GM23338 (cell line): ENCODE measurements at regions not wholly inside any gene's neighbourhood (a gene's known extent, or its start where the extent isn't known, plus 50 kb on each side); places are given as distances from the start of the nearest gene placed in this dataset.

ENCODE experiments used
- ATAC-seq: fragments of 200-7000 bp; cut with Tn5 transposase; 3 replicates; pipeline ENCODE4 v1.9.1; 2020
- DNase-seq: peaks from one replicate; pipeline ENCODE4 v3.0.0-alpha.2; 2015; ENCODE audit warnings: low spot score
- H2AFZ ChIP-seq: fragments of 200-600 bp; sonication (generic); 2 replicates; pipeline ENCODE4 v1.8.0; 2016; ENCODE audit warnings: antibody characterized with exemption, mild to moderate bottlenecking, moderate library complexity
- H3F3A ChIP-seq: fragments of 200-600 bp; sonication (generic); replicated peaks from 2 replicates; pipeline ENCODE4 v1.8.0; 2017; ENCODE audit warnings: antibody characterized with exemption, mixed run types, low read depth
- H3K27ac ChIP-seq: fragments of 200-600 bp; sonication (generic); 2 replicates; pipeline ENCODE4 v1.6.1; 2016; ENCODE audit warnings: low read depth
- H3K27me3 ChIP-seq: fragments of 200-600 bp; sonication (generic); 2 replicates; pipeline ENCODE4 v1.8.0; 2016; ENCODE audit warnings: mild to moderate bottlenecking, mixed run types, moderate library complexity; ENCODE audit not compliant: insufficient read depth
- H3K36me3 ChIP-seq: fragments of 200-600 bp; sonication (generic); 2 replicates; pipeline ENCODE4 v1.8.0; 2016; ENCODE audit warnings: mild to moderate bottlenecking; ENCODE audit not compliant: insufficient read depth
- H3K4me1 ChIP-seq: fragments of 200-600 bp; sonication (generic); 2 replicates; pipeline ENCODE4 v1.8.0; 2016; ENCODE audit warnings: mild to moderate bottlenecking, moderate library complexity; ENCODE audit not compliant: insufficient read depth
- H3K4me2 ChIP-seq: fragments of 200-600 bp; sonication (generic); 2 replicates; pipeline ENCODE4 v1.7.1; 2017; ENCODE audit warnings: mixed run types
- H3K4me3 ChIP-seq: fragments of 200-600 bp; sonication (generic); 2 replicates; pipeline ENCODE4 v1.6.1; 2016; ENCODE audit warnings: mixed run types
- H3K79me2 ChIP-seq: fragments of 200-600 bp; sonication (generic); replicated peaks from 2 replicates; pipeline ENCODE4 v1.8.0; 2017; ENCODE audit warnings: mild to moderate bottlenecking; ENCODE audit not compliant: insufficient read depth
- H3K9me2 ChIP-seq: fragments of 200-600 bp; sonication (generic); 2 replicates; pipeline ENCODE4 v1.8.0; 2017; ENCODE audit not compliant: insufficient read depth
- H4K20me1 ChIP-seq: fragments of 200-600 bp; sonication (generic); replicated peaks from 2 replicates; pipeline ENCODE4 v1.8.0; 2017; ENCODE audit warnings: mild to moderate bottlenecking; ENCODE audit not compliant: insufficient read depth
- H3K27ac Mint-ChIP-seq: 2 replicates; pipeline ENCODE4 v1.8.0; 2020; ENCODE audit warnings: inconsistent platforms, mild to moderate bottlenecking, moderate library complexity, mixed read lengths
- H3K27me3 Mint-ChIP-seq: 3 replicates; pipeline ENCODE4 v1.8.0; 2022; ENCODE audit warnings: low read depth, mild to moderate bottlenecking, moderate library complexity, mixed read lengths, inconsistent platforms; ENCODE audit not compliant: insufficient read depth, poor library complexity
- H3K36me3 Mint-ChIP-seq: 3 replicates; pipeline ENCODE4 v1.8.0; 2021; ENCODE audit warnings: low read depth, mild to moderate bottlenecking, inconsistent platforms, moderate library complexity, mixed read lengths
- H3K4me1 Mint-ChIP-seq: 3 replicates; pipeline ENCODE4 v1.8.0; 2020; ENCODE audit warnings: mild to moderate bottlenecking, inconsistent platforms, mixed read lengths
- H3K4me3 Mint-ChIP-seq: 3 replicates; pipeline ENCODE4 v1.8.0; 2021; ENCODE audit warnings: moderate library complexity, mild to moderate bottlenecking, inconsistent platforms, mixed read lengths
- H3K9me3 Mint-ChIP-seq: 3 replicates; pipeline ENCODE4 v1.8.0; 2020; ENCODE audit warnings: moderate library complexity, mild to moderate bottlenecking, inconsistent platforms, mixed read lengths
- CREB1 ChIP-seq: fragments of 250-450 bp; sonication (Bioruptor Pico); IDR thresholded peaks from 2 replicates; pipeline ENCODE4 v1.5.0; 2020; ENCODE audit warnings: low read depth, mild to moderate bottlenecking, moderate library complexity
- EZH2 ChIP-seq: fragments of 200-600 bp; sonication (generic); IDR thresholded peaks from one replicate; pipeline ENCODE4 v1.8.0; 2017; ENCODE audit warnings: antibody characterized with exemption, mild to moderate bottlenecking, low read depth; ENCODE audit not compliant: unreplicated experiment
- EZH2phosphoT487 ChIP-seq: fragments of 200-600 bp; sonication (generic); IDR thresholded peaks from one replicate; pipeline ENCODE4 v1.8.1; 2018; ENCODE audit warnings: antibody characterized with exemption; ENCODE audit not compliant: unreplicated experiment
- JUNB ChIP-seq: IDR thresholded peaks from one replicate; pipeline ENCODE4 v1.6.1; 2016; ENCODE audit warnings: antibody characterized with exemption; ENCODE audit not compliant: unreplicated experiment
- NANOG ChIP-seq: IDR thresholded peaks from 2 replicates; pipeline ENCODE4 v1.6.1; 2016; ENCODE audit warnings: antibody characterized with exemption, borderline replicate concordance
- POLR2AphosphoS5 ChIP-seq: IDR thresholded peaks from 2 replicates; pipeline ENCODE4 v1.6.1; 2016; ENCODE audit warnings: antibody characterized with exemption, low read depth
- STAT1 ChIP-seq: IDR thresholded peaks from one replicate; pipeline ENCODE4 v1.6.1; 2016; ENCODE audit warnings: antibody characterized with exemption; ENCODE audit not compliant: unreplicated experiment
- ZNF114 ChIP-seq: fragments of 250-450 bp; sonication (Bioruptor Pico); IDR thresholded peaks from 2 replicates; pipeline ENCODE4 v1.5.0; 2020; ENCODE audit warnings: mild to moderate bottlenecking, moderate library complexity
- ZNF331 ChIP-seq: fragments of 250-450 bp; sonication (Bioruptor Pico); IDR thresholded peaks from 2 replicates; pipeline ENCODE4 v1.5.0; 2020; ENCODE audit warnings: low read depth, mild to moderate bottlenecking, moderate library complexity
- TF ChIP-seq, protein P1 (sequence below): fragments of 250-450 bp; sonication (Bioruptor Pico); IDR thresholded peaks from 2 replicates; pipeline ENCODE4 v1.5.0; 2020; ENCODE audit warnings: mild to moderate bottlenecking, moderate library complexity
- TF ChIP-seq, protein P2 (sequence below): IDR thresholded peaks from one replicate; pipeline ENCODE4 v1.6.1; 2018; ENCODE audit warnings: antibody characterized with exemption; ENCODE audit not compliant: unreplicated experiment
- TF ChIP-seq, protein P3 (sequence below), 2 experiments: fragments of 200-600 bp in 1 of 2; sonication (generic) in 1 of 2; conservative IDR thresholded peaks; 2 replicates each; pipeline versions ENCODE4 v1.5.1 to v1.6.1; 2016 to 2017; ENCODE audit warnings: antibody characterized with exemption in 2 of 2, low read depth in 2 of 2, mild to moderate bottlenecking in 2 of 2, moderate library complexity in 1 of 2
- TF ChIP-seq, protein P4 (sequence below): IDR thresholded peaks from 2 replicates; pipeline ENCODE4 v1.6.1; 2016; ENCODE audit warnings: antibody characterized with exemption

DNA sequence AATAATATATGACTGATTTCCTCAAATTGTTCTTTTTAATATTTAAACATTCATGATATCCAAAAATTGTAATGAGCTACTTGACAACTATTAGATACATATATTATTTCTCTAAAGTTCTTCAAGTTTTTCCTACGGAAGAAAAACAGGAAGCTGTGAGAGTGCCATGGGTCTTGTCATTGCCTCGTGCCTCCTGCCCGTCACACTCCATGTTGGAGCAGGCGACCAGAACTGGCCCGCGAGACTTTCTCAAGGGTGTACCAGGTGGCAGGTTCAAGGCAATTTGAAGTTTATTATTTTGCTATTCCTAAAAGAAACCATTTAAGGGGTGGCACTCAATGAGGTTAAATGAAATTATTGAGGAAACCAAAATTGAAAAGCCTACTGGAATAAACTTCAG lies 337.2 kb downstream of the HACE1 start:
- no peaks in the 10 kb centered on the region for H3K79me2 ChIP-seq
- no peaks in the 10 kb centered on the region for H3K36me3 ChIP-seq
- Mint-ChIP-seq H3K27ac (no peak overlapping the region), H3K4me1 (peaks cover 13% of the 10 kb centered on the region), H3K36me3 (no peaks in the 10 kb centered on the region), H3K9me3 (no peaks in the 10 kb centered on the region), H3K4me3 (no peak overlapping the region), H3K27me3 (no peaks in the 10 kb centered on the region)
- H4K20me1 ChIP-seq: no peaks in the 10 kb centered on the region
- no peak overlapping the region for H3K4me3 ChIP-seq
- ATAC-seq (no peak), DNase-seq (no peak)
- no peaks in the 10 kb centered on the region for H3F3A ChIP-seq
- no peak overlapping the region for H2AFZ ChIP-seq
- H3K27ac ChIP-seq: no peak overlapping the region
- H3K27me3 ChIP-seq: no peaks in the 10 kb centered on the region
- H3K9me2 ChIP-seq: no peaks in the 10 kb centered on the region
- TF ChIP-seq JUNB (no peak), POLR2AphosphoS5 (no peak), EZH2phosphoT487 (no peak), STAT1 (no peak), EZH2 (no peak), CREB1 (no peak), NANOG (no peak), ZNF114 (CRISPR knock-in tag) (no peak), ZNF331 (CRISPR knock-in tag) (no peak)
- TF ChIP-seq, protein P1, sequence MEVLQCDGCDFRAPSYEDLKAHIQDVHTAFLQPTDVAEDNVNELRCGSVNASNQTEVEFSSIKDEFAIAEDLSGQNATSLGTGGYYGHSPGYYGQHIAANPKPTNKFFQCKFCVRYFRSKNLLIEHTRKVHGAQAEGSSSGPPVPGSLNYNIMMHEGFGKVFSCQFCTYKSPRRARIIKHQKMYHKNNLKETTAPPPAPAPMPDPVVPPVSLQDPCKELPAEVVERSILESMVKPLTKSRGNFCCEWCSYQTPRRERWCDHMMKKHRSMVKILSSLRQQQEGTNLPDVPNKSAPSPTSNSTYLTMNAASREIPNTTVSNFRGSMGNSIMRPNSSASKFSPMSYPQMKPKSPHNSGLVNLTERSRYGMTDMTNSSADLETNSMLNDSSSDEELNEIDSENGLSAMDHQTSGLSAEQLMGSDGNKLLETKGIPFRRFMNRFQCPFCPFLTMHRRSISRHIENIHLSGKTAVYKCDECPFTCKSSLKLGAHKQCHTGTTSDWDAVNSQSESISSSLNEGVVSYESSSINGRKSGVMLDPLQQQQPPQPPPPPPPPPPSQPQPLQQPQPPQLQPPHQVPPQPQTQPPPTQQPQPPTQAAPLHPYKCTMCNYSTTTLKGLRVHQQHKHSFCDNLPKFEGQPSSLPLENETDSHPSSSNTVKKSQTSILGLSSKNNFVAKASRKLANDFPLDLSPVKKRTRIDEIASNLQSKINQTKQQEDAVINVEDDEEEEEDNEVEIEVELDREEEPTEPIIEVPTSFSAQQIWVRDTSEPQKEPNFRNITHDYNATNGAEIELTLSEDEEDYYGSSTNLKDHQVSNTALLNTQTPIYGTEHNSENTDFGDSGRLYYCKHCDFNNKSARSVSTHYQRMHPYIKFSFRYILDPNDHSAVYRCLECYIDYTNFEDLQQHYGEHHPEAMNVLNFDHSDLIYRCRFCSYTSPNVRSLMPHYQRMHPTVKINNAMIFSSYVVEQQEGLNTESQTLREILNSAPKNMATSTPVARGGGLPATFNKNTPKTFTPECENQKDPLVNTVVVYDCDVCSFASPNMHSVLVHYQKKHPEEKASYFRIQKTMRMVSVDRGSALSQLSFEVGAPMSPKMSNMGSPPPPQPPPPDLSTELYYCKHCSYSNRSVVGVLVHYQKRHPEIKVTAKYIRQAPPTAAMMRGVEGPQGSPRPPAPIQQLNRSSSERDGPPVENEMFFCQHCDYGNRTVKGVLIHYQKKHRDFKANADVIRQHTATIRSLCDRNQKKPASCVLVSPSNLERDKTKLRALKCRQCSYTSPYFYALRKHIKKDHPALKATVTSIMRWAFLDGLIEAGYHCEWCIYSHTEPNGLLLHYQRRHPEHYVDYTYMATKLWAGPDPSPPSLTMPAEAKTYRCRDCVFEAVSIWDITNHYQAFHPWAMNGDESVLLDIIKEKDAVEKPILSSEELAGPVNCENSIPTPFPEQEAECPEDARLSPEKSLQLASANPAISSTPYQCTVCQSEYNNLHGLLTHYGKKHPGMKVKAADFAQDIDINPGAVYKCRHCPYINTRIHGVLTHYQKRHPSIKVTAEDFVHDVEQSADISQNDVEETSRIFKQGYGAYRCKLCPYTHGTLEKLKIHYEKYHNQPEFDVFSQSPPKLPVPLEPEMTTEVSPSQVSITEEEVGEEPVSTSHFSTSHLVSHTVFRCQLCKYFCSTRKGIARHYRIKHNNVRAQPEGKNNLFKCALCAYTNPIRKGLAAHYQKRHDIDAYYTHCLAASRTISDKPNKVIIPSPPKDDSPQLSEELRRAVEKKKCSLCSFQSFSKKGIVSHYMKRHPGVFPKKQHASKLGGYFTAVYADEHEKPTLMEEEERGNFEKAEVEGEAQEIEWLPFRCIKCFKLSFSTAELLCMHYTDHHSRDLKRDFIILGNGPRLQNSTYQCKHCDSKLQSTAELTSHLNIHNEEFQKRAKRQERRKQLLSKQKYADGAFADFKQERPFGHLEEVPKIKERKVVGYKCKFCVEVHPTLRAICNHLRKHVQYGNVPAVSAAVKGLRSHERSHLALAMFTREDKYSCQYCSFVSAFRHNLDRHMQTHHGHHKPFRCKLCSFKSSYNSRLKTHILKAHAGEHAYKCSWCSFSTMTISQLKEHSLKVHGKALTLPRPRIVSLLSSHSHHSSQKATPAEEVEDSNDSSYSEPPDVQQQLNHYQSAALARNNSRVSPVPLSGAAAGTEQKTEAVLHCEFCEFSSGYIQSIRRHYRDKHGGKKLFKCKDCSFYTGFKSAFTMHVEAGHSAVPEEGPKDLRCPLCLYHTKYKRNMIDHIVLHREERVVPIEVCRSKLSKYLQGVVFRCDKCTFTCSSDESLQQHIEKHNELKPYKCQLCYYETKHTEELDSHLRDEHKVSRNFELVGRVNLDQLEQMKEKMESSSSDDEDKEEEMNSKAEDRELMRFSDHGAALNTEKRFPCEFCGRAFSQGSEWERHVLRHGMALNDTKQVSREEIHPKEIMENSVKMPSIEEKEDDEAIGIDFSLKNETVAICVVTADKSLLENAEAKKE: no peak
- TF ChIP-seq, protein P2, sequence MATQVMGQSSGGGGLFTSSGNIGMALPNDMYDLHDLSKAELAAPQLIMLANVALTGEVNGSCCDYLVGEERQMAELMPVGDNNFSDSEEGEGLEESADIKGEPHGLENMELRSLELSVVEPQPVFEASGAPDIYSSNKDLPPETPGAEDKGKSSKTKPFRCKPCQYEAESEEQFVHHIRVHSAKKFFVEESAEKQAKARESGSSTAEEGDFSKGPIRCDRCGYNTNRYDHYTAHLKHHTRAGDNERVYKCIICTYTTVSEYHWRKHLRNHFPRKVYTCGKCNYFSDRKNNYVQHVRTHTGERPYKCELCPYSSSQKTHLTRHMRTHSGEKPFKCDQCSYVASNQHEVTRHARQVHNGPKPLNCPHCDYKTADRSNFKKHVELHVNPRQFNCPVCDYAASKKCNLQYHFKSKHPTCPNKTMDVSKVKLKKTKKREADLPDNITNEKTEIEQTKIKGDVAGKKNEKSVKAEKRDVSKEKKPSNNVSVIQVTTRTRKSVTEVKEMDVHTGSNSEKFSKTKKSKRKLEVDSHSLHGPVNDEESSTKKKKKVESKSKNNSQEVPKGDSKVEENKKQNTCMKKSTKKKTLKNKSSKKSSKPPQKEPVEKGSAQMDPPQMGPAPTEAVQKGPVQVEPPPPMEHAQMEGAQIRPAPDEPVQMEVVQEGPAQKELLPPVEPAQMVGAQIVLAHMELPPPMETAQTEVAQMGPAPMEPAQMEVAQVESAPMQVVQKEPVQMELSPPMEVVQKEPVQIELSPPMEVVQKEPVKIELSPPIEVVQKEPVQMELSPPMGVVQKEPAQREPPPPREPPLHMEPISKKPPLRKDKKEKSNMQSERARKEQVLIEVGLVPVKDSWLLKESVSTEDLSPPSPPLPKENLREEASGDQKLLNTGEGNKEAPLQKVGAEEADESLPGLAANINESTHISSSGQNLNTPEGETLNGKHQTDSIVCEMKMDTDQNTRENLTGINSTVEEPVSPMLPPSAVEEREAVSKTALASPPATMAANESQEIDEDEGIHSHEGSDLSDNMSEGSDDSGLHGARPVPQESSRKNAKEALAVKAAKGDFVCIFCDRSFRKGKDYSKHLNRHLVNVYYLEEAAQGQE: no peak
- TF ChIP-seq, protein P3, sequence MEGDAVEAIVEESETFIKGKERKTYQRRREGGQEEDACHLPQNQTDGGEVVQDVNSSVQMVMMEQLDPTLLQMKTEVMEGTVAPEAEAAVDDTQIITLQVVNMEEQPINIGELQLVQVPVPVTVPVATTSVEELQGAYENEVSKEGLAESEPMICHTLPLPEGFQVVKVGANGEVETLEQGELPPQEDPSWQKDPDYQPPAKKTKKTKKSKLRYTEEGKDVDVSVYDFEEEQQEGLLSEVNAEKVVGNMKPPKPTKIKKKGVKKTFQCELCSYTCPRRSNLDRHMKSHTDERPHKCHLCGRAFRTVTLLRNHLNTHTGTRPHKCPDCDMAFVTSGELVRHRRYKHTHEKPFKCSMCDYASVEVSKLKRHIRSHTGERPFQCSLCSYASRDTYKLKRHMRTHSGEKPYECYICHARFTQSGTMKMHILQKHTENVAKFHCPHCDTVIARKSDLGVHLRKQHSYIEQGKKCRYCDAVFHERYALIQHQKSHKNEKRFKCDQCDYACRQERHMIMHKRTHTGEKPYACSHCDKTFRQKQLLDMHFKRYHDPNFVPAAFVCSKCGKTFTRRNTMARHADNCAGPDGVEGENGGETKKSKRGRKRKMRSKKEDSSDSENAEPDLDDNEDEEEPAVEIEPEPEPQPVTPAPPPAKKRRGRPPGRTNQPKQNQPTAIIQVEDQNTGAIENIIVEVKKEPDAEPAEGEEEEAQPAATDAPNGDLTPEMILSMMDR (conservative IDR thresholded peaks at IDR 0.05; ENCODE audit: low read depth in 2 of 2): no peak
- TF ChIP-seq, protein P4, sequence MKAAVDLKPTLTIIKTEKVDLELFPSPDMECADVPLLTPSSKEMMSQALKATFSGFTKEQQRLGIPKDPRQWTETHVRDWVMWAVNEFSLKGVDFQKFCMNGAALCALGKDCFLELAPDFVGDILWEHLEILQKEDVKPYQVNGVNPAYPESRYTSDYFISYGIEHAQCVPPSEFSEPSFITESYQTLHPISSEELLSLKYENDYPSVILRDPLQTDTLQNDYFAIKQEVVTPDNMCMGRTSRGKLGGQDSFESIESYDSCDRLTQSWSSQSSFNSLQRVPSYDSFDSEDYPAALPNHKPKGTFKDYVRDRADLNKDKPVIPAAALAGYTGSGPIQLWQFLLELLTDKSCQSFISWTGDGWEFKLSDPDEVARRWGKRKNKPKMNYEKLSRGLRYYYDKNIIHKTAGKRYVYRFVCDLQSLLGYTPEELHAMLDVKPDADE: no peak
- no peaks in the 10 kb centered on the region for H3K4me1 ChIP-seq
- no peak overlapping the region for H3K4me2 ChIP-seq
